ENCODE measurements at regions not wholly inside any gene's neighbourhood (a gene's known extent, or its start where the extent isn't known, plus 50 kb on each side); places are given as distances from the start of the nearest gene placed in this dataset.
A peak's percentile ranks its signal among the peaks of the same experiment; 100 is the strongest.

DNA sequence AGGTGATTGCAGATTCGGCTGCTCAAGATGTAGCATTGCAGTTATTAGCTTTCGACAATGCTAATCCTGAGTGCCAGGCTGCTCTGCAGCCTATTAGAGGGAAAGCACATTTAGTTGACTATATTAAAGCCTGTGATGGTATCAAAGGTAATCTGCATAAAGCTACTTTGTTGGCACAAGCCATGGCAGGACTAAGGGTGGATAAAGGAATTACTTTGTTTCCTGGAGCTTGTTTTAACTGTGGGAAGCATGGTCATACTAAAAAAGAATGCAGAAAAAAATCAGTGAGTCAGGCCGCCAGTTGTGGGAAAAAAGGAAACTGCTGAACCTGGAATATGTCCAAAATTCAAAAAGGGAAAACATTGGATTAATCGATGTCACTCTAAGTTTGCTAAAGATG lies 154.9 kb upstream of the TECRL start:
- H3K4me3 Mint-ChIP-seq = no peak overlapping the region
- H3K27ac ChIP-seq (ENCODE audit: low read depth, low read length) = no peak overlapping the region
- no peaks in the 10 kb centered on the region for H3K9me3 ChIP-seq (ENCODE audit: control insufficient read depth in 2 of 3, low read length in 3 of 3)
- no peaks in the 10 kb centered on the region for H3K36me3 Mint-ChIP-seq
- H3K27me3 ChIP-seq (ENCODE audit: control insufficient read depth in 2 of 2, insufficient read depth in 2 of 2, low read length in 2 of 2) = no peaks in the 10 kb centered on the region
- no peak for ATAC-seq
- H3K4me1 Mint-ChIP-seq = no peaks in the 10 kb centered on the region
- no peak overlapping the region for H3K27ac Mint-ChIP-seq
- DNase-seq = no peak
- H3K36me3 ChIP-seq (ENCODE audit: control insufficient read depth in 2 of 3, insufficient read depth in 3 of 3, low read length in 3 of 3) = no peaks in the 10 kb centered on the region
- H3K9me3 Mint-ChIP-seq = peaks cover 0 to 9% (median 3%) of the 10 kb centered on the region in 11 donors
- intact Hi-C loops (cut with micrococcal nuclease) = no loop called here
- POLR2A ChIA-PET = no interaction called here
- H3K4me1 ChIP-seq (ENCODE audit: control insufficient read depth in 2 of 2, insufficient read depth in 2 of 2, low read length in 2 of 2) = no peaks in the 10 kb centered on the region
- H3K4me3 ChIP-seq (ENCODE audit: low read length) = no peak overlapping the region
- CTCF ChIA-PET = interaction anchor here (0.7 kb wide), 1 partner anchor 88 kb away, joined by 3 read pairs; no protein-coding TSS in a partner anchor
- H3K27me3 Mint-ChIP-seq = no peaks in the 10 kb centered on the region

DNA sequence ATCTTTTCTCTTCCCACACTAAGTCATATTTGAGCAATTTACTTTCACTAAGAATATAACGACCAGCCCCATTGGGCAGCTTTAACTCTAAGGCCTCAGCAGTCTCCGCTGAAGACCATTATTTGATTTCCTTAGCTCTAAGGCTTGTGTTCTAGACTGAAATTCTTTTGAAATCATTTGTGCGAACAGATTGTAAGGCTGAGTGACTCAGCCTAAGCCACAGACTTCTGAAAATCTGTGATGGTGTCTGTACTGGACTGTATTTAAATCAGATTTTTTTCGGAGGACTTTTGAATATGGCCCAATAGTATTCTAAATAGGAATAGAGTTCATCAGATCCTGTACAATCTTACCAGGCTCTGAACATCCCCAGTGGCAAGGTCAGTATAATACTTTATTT lies 150.3 kb upstream of the TECRL start:
- intact Hi-C loops (cut with micrococcal nuclease) = no loop called here
- Histone ChIP-seq H3K36me3 (ENCODE audit: control insufficient read depth in 2 of 3, insufficient read depth in 3 of 3, low read length in 3 of 3) (no peaks in the 10 kb centered on the region), H3K27me3 (ENCODE audit: control insufficient read depth in 2 of 2, insufficient read depth in 2 of 2, low read length in 2 of 2) (no peaks in the 10 kb centered on the region), H3K27ac (ENCODE audit: low read depth, low read length) (no peak overlapping the region), H3K9me3 (ENCODE audit: control insufficient read depth in 2 of 3, low read length in 3 of 3) (no peaks in the 10 kb centered on the region), H3K4me1 (ENCODE audit: control insufficient read depth in 2 of 2, insufficient read depth in 2 of 2, low read length in 2 of 2) (no peaks in the 10 kb centered on the region), H3K4me3 (ENCODE audit: low read length) (no peak overlapping the region)
- H3K36me3 Mint-ChIP-seq = no peaks in the 10 kb centered on the region
- no peak overlapping the region for H3K4me3 Mint-ChIP-seq
- ATAC-seq (no peak), DNase-seq (no peak)
- H3K27ac Mint-ChIP-seq = no peak overlapping the region
- peaks cover 0 to 3% (median 0%) of the 10 kb centered on the region in 7 donors for H3K4me1 Mint-ChIP-seq
- CTCF ChIA-PET = no interaction called here
- POLR2A ChIA-PET = no interaction called here
- peaks cover 0 to 9% (median 3%) of the 10 kb centered on the region in 11 donors for H3K9me3 Mint-ChIP-seq
- no peaks in the 10 kb centered on the region for H3K27me3 Mint-ChIP-seq

DNA sequence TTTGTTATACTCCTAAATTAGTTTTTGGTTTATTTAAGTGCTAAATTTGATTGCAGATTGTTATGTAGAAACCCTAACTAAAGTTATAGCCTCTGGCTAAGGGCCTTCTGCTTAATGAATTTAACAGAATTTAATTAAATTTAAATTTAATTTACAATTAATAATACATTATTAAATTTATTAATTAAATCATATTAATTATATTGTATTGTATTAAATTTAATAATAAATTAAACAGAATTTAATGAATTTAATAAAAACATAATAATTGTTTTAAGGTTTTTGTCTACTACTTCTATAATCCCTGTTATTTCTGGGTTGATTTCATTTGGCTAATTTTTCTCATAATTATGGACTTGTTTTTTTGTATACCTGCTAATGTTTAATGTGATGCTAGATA lies 141.9 kb upstream of the TECRL start:
- Mint-ChIP-seq H3K9me3 (peaks cover 0 to 5% (median 0%) of the 10 kb centered on the region in 11 donors), H3K27ac (no peak overlapping the region), H3K4me3 (no peak overlapping the region), H3K27me3 (no peaks in the 10 kb centered on the region), H3K4me1 (peaks cover 0 to 3% (median 0%) of the 10 kb centered on the region in 7 donors), H3K36me3 (no peaks in the 10 kb centered on the region)
- ChIA-PET POLR2A (no interaction called here), CTCF (no interaction called here)
- Histone ChIP-seq H3K27me3 (ENCODE audit: control insufficient read depth in 2 of 2, insufficient read depth in 2 of 2, low read length in 2 of 2) (no peaks in the 10 kb centered on the region), H3K36me3 (ENCODE audit: control insufficient read depth in 2 of 3, insufficient read depth in 3 of 3, low read length in 3 of 3) (no peaks in the 10 kb centered on the region), H3K4me1 (ENCODE audit: control insufficient read depth in 2 of 2, insufficient read depth in 2 of 2, low read length in 2 of 2) (no peaks in the 10 kb centered on the region), H3K27ac (ENCODE audit: low read depth, low read length) (no peak overlapping the region), H3K4me3 (ENCODE audit: low read length) (no peak overlapping the region), H3K9me3 (ENCODE audit: control insufficient read depth in 2 of 3, low read length in 3 of 3) (no peaks in the 10 kb centered on the region)
- ATAC-seq = no peak
- intact Hi-C loops (cut with micrococcal nuclease) = no loop called here
- no peak for DNase-seq

DNA sequence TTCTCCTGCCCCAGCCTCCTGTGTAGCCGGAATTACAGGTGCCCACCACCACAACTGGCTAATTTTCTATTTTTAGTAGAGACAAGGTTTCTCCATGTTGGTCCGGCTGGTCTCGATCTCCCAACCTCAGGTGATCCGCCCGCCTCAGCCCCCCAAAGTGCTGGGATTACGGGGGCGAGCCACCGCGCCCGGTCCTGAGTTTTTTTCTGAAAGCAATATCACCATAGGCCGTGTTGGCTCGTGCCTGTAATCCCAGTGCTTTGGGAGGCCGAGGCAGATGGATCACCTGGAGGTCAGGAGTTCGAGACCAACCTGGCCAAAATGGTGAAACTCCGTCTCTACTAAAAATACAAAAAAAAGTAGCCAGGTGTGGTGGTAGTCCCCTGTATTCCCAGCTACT lies 136.3 kb upstream of the TECRL start:
- Mint-ChIP-seq H3K4me1 (no peaks in the 10 kb centered on the region), H3K4me3 (no peak overlapping the region), H3K27ac (no peak overlapping the region), H3K27me3 (no peaks in the 10 kb centered on the region), H3K36me3 (no peaks in the 10 kb centered on the region), H3K9me3 (peaks cover 0 to 1% (median 0%) of the 10 kb centered on the region in 11 donors)
- Histone ChIP-seq H3K36me3 (ENCODE audit: control insufficient read depth in 2 of 3, insufficient read depth in 3 of 3, low read length in 3 of 3) (no peaks in the 10 kb centered on the region), H3K9me3 (ENCODE audit: control insufficient read depth in 2 of 3, low read length in 3 of 3) (no peaks in the 10 kb centered on the region), H3K4me3 (ENCODE audit: low read length) (no peak overlapping the region), H3K27ac (ENCODE audit: low read depth, low read length) (no peak overlapping the region), H3K27me3 (ENCODE audit: control insufficient read depth in 2 of 2, insufficient read depth in 2 of 2, low read length in 2 of 2) (no peaks in the 10 kb centered on the region), H3K4me1 (ENCODE audit: control insufficient read depth in 2 of 2, insufficient read depth in 2 of 2, low read length in 2 of 2) (no peaks in the 10 kb centered on the region)
- POLR2A ChIA-PET = no interaction called here
- CTCF ChIA-PET = no interaction called here
- DNase-seq (no peak), ATAC-seq (no peak)
- intact Hi-C loops (cut with micrococcal nuclease) = no loop called here

DNA sequence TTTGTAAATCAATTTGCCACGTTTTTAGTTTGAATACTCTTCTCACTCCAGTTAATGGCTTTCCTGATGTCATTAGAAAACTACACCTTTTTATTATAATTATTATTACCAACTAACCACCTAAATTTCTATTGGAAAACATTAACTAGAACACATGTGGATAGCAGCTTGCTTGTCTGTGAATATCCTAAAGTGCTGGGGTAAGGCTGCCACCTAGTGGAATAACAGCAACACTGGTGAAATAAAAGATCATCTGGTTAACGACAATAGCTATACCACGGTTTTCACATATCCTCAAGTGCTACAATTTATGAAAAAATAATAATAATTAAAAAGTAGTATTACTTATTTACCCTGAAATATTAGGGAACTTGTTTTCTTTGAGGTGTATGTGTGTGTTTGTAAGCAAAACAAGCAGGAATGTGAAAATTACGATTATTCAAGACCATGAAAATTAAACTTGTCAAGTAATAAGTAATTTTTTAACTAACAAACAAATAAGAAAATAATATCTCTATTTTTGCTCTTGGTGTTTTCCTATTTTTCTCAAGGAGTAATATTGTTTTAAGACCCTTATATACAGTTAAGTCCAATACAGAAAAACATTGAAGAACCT lies 130.1 kb upstream of the TECRL start:
- Mint-ChIP-seq H3K36me3 (no peaks in the 10 kb centered on the region), H3K27ac (no peak overlapping the region), H3K9me3 (peaks cover 0 to 2% (median 0%) of the 10 kb centered on the region in 11 donors), H3K4me1 (no peaks in the 10 kb centered on the region), H3K4me3 (no peak overlapping the region), H3K27me3 (no peaks in the 10 kb centered on the region)
- intact Hi-C loops (cut with micrococcal nuclease) = loop anchor here in 1 of 2 donors (1.0 kb wide), 1 partner anchor 381 kb away; no protein-coding TSS in a partner anchor
- H3K4me1 ChIP-seq (ENCODE audit: control insufficient read depth in 2 of 2, insufficient read depth in 2 of 2, low read length in 2 of 2) = no peaks in the 10 kb centered on the region
- DNase-seq (peak in 1 of 9 donors; percentile 2), ATAC-seq (no peak)
- ChIA-PET POLR2A (no interaction called here), CTCF (no interaction called here)
- H3K36me3 ChIP-seq (ENCODE audit: control insufficient read depth in 2 of 3, insufficient read depth in 3 of 3, low read length in 3 of 3) = no peaks in the 10 kb centered on the region
- H3K27ac ChIP-seq (ENCODE audit: low read depth, low read length) = no peak overlapping the region
- H3K4me3 ChIP-seq (ENCODE audit: low read length) = no peak overlapping the region
- H3K27me3 ChIP-seq (ENCODE audit: control insufficient read depth in 2 of 2, insufficient read depth in 2 of 2, low read length in 2 of 2) = no peaks in the 10 kb centered on the region
- H3K9me3 ChIP-seq (ENCODE audit: control insufficient read depth in 2 of 3, low read length in 3 of 3) = no peaks in the 10 kb centered on the region

DNA sequence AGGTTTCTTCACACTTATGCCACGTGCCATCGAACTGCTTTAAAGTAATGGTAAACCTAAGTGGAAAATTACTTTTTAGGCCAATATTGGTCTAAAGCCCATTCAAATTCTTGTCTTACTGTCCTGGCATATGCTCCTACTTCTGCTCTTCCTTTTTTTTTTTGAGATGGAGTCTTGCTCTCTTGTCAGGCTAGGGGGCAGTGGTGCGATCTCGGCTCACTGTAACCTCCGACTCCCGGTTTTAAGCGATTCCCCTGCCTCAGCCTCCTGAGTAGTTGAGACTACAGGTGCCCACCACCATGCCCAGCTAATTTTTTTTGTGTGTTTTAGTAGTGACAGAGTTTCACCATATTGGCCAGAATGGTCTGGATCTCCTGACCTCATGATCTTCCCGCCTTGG lies 129.0 kb upstream of the TECRL start:
- H3K27me3 ChIP-seq (ENCODE audit: control insufficient read depth in 2 of 2, insufficient read depth in 2 of 2, low read length in 2 of 2) = no peaks in the 10 kb centered on the region
- no peak overlapping the region for H3K4me3 ChIP-seq (ENCODE audit: low read length)
- DNase-seq (no peak), ATAC-seq (no peak)
- H3K27me3 Mint-ChIP-seq = no peaks in the 10 kb centered on the region
- POLR2A ChIA-PET = no interaction called here
- CTCF ChIA-PET = no interaction called here
- H3K27ac ChIP-seq (ENCODE audit: low read depth, low read length) = no peak overlapping the region
- intact Hi-C loops (cut with micrococcal nuclease) = no loop called here
- no peaks in the 10 kb centered on the region for H3K9me3 ChIP-seq (ENCODE audit: control insufficient read depth in 2 of 3, low read length in 3 of 3)
- no peaks in the 10 kb centered on the region for H3K36me3 ChIP-seq (ENCODE audit: control insufficient read depth in 2 of 3, insufficient read depth in 3 of 3, low read length in 3 of 3)
- no peak overlapping the region for H3K27ac Mint-ChIP-seq
- H3K36me3 Mint-ChIP-seq = no peaks in the 10 kb centered on the region
- H3K4me3 Mint-ChIP-seq = no peak overlapping the region
- H3K9me3 Mint-ChIP-seq = peaks cover 0 to 8% (median 0%) of the 10 kb centered on the region in 11 donors
- H3K4me1 ChIP-seq (ENCODE audit: control insufficient read depth in 2 of 2, insufficient read depth in 2 of 2, low read length in 2 of 2) = no peaks in the 10 kb centered on the region
- H3K4me1 Mint-ChIP-seq = no peaks in the 10 kb centered on the region

DNA sequence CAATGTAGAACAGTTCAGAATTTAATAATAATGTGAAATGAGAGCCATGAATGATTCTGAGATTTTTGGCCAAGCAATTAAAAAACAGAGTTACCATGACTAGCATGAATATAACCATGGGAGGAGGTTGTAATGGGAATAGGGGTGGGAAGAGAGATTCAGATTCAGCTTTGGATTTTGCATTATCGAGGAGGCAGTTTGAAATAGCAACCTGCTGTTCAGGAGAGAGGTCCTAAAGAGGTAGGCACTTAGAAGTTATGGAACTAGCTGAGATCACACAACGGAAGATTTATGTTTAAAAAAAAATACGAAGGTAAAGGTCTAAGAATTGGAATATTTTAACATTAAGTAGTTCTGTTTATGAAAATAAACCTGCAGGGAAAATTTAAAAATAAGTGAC lies 124.4 kb upstream of the TECRL start:
- ChIA-PET POLR2A (no interaction called here), CTCF (no interaction called here)
- Histone ChIP-seq H3K4me1 (ENCODE audit: control insufficient read depth in 2 of 2, insufficient read depth in 2 of 2, low read length in 2 of 2) (no peaks in the 10 kb centered on the region), H3K4me3 (ENCODE audit: low read length) (no peak overlapping the region), H3K36me3 (ENCODE audit: control insufficient read depth in 2 of 3, insufficient read depth in 3 of 3, low read length in 3 of 3) (no peaks in the 10 kb centered on the region), H3K27ac (ENCODE audit: low read depth, low read length) (no peak overlapping the region), H3K9me3 (ENCODE audit: control insufficient read depth in 2 of 3, low read length in 3 of 3) (no peaks in the 10 kb centered on the region), H3K27me3 (ENCODE audit: control insufficient read depth in 2 of 2, insufficient read depth in 2 of 2, low read length in 2 of 2) (no peaks in the 10 kb centered on the region)
- intact Hi-C loops (cut with micrococcal nuclease) = no loop called here
- no peak for DNase-seq
- H3K36me3 Mint-ChIP-seq = no peaks in the 10 kb centered on the region
- no peaks in the 10 kb centered on the region for H3K27me3 Mint-ChIP-seq
- H3K27ac Mint-ChIP-seq = no peak overlapping the region
- no peaks in the 10 kb centered on the region for H3K4me1 Mint-ChIP-seq
- ATAC-seq = no peak
- peaks cover 0 to 19% (median 0%) of the 10 kb centered on the region in 11 donors for H3K9me3 Mint-ChIP-seq
- no peak overlapping the region for H3K4me3 Mint-ChIP-seq
